DMS79 (cell line): ENCODE measurements at regions not wholly inside any gene's neighbourhood (a gene's known extent, or its start where the extent isn't known, plus 50 kb on each side); places are given as distances from the start of the nearest gene placed in this dataset.
"Not testable (repeated sequence)": the region's sequence is repeated elsewhere in the genome, so short reads cannot be mapped to it uniquely, and the experiment has no call there.

Experiments
- DNase-seq: peaks from one replicate; lab custom pipeline; 2025; lab: John Stamatoyannopoulos, UW

DNA sequence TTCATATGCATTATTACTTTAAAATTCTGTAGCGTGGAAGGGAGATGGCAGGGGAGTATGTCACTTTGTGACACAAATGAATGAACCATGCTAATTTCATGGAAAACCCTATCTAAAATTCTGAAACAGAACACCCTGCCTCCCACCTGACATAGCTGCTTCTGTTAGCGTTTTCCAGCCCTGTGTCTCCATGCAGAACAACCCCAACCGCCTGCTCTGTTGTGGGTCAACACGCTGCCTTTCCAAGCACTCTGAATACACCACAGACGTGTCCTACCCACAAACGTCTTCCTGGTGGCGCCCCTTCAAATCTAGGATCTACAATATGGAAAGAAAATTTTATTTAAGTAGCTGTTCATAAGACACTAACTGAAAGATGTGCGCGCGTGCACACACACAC is 238.6 kb downstream of the TRIML1 start:
- no peak for DNase-seq

DNA sequence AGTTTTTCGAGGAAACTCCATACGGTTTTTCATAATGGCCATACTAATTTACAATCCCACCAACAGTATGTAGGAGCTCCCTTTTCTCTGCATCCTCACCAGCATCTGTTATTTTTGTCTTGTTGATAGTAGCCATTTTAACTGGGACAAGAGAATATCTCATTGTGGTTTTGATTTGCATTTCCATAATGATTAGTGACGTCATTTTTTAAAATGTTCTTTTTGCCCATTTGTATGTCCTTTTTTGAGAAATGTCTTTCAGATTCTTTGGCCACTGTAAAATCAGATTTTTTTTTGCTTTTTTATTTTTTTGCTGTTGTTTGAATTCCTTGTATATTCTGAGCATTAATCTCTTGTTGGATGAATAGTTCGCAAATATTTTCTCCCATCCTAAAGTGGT is 243.9 kb downstream of the TRIML1 start:
- DNase-seq, result no peak

DNA sequence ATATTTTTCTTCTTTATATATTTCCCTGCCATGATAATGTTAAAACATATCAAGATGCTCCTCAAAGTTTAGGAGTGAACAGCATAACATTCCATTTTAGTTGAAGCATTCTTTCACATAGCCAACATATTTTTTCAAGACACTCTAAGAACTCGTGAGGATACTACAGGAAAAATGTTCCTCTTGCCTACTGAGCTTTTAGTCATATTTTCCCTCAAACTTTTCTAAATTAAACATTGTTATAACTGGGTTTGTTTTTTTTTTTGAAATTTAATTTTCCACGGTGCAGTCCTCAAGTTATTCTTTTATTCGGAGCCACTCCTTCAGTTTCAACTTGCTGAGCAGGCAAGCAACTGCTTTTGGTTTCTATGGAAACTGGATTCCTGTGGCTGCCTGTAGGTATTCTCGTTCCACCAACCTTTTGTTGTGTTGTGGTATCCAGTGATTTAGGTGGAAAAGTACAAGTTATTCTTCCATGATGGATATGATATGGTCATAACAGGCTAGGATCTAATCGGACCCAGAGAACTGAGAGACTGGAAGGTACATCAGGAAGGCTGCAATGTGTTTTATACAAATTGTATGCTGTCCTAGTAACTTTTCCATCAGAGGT is 248.0 kb downstream of the TRIML1 start:
- no peak for DNase-seq

DNA sequence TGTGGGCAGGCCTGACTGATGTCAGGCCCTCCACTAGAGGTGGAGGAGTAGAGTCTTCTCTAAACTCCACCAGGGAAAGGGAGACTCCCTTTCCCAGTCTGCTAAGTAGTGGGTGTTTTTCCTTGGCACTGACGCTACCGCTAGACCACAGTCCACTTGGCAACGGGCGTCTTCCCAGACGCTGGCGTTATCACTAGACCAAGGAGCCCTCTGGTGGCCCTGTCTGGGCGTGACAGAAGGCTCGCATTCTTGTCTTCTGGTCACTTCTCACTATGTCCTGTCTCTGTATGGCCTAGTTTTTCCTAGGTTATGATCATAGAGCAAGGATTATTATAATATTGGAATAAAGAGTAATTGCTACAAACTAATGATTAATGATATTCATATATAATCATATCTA is 252.1 kb downstream of the TRIML1 start:
- DNase-seq, result not testable (repeated sequence)

DNA sequence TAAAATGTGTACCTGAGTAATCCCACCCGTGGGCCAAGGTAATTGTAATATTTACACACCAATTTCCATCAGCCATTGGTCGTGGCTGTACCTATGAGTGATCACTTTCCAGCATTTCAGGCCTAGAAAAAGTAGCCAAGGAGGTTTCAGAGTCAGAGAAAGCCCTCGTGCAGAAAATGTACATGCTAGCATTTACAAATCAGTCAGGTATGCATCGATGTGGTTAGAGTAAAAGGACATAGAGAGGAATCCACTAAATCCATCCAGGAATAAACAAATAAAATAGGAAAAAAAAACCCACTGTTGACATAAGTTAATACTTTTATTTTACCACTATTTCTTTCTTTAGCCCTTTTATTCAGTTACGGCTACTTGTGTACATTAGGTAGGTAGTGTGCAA is 256.8 kb downstream of the TRIML1 start:
- no peak for DNase-seq

DNA sequence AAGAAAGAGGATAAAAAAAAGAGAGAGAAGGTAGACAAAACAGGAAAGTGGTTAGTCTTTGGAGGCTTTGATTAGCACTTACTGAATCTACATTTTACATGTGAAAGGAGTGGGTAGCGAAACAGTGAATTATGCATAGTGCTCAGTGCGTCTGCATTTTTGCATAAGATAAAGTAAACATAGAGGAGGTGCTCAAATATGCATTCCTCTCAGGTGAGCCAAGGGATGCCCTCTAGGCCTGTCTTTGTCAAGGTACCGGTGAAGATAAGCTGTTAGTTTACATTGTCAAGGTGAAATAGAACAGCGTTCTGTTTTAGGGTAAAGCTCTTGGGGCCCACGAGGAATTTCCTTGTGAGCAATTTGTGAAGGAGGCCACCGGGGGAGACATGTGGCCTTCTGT is 260.6 kb downstream of the TRIML1 start:
- DNase-seq, result no peak

DNA sequence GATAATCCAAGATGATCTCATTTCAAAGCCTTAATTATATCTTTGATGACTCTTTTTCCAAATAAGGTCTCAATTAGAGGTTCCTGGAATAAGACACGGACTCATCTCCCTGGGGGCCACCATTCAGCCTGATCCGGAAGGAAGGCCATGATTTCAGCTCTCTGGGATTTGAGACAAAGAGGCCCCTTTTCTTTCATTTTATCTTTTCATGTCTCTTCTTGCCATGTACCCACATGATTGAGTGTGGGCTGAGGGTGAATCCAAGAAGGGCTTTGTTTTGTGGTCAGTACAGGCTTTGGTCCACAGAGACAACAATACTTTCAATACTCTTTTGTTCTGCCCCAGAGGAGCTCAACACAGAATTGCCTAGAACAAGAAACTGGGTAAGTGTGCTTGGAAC is 261.2 kb downstream of the TRIML1 start:
- no peak for DNase-seq

DNA sequence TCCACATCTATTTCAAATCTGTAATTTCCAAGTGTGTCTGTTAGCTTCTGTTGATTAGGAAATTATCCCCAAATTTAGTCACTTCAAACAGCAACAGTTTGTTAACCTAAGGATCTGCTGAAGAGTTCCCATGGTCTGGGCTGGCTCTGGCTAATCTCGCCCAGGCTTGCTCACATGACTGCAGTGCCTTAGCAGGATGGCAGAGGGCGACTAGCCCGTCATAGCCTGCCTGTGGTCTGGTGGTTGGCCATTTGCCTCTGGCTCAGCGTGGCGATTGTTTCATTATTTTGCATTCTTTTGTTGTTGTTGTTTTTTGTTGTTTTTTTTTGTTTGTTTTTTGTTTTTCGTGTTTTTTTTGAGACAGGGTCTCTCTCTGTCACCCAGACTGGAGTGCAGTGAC is 264.0 kb downstream of the TRIML1 start:
- no peak for DNase-seq

DNA sequence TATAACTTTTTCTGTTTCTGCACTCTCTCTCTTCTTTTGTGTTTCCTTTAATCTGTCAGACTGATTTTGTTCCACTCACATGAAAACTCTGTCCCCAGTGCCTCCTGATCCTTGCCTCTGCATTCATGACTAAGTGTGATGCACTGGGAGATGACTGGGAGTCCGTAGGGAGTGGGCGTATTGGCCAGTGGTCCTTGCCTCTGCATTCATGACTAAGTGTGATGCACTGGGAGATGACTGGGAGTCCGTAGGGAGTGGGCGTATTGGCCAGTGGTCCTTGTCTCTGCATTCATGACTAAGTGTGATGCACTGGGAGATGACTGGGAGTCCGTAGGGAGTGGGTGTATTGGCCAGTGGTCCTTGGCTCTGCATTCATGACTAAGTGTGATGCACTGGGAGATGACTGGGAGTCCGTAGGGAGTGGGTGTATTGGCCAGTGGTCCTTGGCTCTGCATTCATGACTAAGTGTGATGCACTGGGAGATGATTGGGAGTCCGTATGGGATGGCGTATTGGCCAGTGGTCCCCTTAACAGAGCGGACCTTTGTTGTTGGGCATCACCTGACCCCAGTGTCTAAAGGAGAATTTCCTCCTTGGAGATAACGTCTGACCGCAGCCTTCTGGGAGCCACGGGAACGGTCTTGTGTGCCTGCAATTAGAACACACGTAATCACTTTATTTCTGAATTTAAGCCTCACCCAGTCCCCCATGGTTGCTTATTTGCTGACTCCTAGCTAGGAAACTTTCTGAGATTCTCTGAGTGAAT is 266.0 kb downstream of the TRIML1 start:
- not testable (repeated sequence) for DNase-seq

DNA sequence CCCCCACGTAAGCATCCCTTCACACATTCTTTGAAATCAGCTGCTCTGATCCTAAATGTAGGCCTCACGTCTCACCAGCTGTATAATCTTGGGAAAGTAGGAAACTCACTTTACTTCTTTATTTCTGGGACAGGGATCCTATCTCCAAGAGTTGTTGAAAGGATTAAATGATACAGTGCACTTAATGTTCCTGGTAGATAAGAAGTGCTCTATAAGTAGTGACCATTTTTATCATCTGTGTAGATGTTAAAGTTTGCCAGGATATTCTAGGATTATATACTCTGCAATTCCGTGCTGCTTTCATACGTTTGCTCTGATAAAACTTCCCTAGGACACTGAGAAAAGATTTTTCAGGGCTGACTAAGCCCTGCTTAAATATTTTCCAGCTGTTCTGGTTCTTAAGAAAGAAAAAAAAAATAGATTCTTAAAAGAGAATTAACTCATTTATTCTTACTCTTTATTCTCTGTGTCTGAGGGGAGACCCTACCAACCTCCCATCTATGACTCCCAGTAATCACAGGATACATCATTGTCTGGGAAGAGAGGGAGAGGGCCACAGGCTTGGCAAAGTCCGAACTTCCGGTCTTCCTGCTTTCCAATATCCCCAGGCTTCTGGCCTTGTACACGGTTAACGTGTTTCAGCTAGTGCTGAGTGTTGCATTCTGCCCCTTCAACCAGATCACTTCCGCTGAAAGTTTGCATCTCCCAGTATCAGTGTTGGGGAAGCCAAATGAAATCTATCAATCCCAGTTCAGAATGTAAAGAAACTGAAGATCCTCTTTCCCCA is 269.2 kb downstream of the TRIML1 start:
- DNase-seq, result no peak

DNA sequence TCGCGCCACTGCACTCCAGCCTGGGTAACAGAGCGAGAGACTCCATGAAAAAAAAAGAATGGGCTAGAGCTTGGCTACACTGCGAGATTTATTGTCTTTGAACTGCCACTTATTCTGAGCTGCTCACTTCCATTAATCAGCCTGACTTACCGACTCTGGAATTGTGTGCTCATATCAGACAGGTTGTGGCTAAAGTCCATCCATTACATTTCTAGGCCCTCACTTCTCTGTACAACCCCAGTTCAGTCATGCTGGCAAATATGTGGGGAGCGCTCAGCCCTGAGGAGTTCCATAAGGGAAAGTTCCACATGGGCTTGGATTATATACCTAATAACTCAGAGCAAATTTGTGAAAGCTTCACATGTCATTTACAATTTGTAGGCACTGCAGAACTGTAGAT is 270.6 kb downstream of the TRIML1 start:
- DNase-seq, result no peak

DNA sequence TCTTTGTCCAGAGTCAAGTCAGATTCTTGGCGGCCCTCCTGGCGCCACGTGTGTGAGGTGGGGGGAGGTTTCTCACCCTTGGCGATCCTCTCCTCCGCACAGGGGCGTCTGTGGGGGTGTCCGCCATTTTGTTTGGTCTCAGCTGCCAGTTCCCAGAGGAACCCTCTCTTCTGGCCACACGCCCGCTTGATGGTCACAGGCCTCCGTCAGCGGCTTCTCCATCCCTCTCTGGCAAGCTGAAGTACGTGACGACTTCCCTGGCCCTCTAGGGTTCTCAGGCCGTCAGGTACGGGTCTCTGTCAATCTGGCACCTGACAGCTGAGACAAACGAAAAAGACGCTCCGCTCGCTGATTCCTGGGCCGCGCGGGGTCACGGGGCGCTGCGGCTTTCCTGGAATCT is 272.6 kb downstream of the TRIML1 start:
- no peak for DNase-seq

DNA sequence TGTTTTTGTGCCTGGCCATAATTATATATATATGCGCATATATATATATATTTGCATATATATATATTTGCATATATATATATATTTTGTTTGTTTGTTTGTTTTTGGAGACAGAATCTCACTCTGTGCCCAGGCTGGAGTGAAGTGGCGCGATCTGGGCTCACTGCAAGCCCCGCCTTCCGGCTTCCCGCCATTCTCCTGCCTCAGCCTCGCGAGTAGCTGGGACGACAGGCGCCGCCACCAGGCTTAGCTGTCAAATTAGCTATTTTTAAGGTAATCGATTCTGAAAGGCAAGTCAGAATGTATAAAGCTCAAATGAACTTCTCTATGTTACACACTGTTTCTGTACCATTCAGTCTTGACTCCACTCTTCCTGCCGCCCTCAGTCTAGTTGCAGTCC is 273.3 kb downstream of the TRIML1 start:
- DNase-seq, result no peak

DNA sequence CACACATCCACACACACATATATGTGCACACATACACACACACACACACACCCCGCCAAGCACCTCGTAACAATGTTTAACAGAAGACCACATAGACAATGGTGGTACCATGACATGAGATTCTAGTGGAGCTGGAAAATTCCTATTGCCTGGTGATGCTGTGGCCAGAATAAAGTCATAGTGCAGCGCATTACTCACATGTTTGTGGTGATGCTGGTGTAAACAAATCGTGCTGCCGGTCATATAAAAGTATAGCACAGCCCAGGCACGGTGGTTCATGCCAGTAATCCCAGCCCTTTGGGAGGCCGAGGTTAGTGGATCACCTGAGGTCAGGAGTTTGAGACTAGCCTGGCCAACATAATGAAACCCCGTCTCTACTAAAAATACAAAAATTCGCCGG is 275.2 kb downstream of the TRIML1 start:
- DNase-seq, result no peak

DNA sequence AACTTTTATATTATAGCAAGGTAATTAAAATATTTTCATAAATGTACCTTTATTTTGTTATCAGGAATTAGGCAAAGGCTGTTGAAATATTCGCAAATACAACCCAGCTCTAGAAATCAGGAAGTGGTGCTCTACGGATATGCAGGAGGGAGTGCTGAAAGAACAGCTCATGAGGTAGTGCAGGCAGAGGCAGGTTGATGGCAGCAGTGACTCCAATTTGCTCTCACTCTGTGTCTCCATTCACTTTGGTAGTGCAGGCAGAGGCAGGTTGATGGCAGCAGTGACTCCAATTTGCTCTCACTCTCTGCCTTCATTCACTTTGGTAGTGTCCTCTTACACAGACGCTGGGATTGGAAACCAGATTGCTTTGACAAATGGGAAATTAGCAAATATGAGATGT is 277.9 kb downstream of the TRIML1 start:
- no peak for DNase-seq

DNA sequence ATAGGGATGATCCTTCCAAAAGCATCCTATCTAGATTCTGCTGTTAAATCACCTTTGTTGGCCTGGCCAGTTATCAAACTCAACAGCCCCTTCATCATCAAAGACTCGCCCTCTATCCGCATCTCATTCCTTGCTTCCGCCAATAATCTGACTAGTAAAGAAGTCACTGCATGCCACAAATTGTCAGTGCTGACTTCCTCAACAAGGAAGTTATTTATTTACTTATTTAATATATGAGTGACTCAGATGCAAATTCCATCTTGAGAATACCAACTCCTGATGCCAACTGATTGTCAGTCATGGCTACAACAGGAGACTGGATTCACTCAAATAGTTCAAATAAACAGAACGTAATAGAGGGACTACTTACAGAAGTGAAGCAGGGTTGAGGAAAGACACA is 283.8 kb downstream of the TRIML1 start:
- no peak for DNase-seq

DNA sequence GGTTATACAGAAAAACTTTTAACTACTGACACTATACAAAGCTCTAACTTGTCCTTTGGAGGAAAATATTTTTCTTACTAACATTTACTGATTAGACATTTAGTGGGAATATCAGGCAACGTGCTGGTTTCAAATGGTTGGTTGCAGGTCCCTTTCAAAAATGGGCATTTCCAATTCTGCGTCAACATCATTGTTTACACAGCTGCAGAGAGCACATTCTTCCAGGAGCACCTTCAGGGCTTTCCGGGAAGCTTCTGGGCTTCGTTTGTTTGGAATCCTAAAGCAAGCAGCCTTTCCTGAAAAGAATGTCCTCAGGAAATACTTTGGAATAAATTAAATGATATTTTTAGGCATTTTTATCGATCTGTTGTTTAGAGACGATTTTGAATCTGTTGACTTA is 289.7 kb downstream of the TRIML1 start:
- no peak for DNase-seq

DNA sequence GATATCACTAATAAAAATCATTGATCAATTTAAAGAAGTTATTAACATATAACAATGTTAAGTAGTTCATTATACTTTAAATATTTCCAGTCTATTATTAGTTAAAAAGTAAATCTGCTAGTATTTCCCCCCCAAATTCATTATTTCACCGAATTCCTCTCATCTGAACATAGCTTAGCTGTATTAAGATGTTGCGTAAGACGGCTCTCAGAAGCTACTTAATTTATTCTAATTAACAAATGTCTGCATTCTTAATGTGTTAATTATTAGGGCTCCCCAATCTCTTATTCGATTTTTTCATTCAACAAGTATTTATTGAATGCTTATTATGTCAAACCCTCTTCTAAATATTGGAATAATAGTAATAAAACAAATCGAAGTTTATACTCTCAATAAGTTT is 290.7 kb downstream of the TRIML1 start:
- DNase-seq, result no peak

DNA sequence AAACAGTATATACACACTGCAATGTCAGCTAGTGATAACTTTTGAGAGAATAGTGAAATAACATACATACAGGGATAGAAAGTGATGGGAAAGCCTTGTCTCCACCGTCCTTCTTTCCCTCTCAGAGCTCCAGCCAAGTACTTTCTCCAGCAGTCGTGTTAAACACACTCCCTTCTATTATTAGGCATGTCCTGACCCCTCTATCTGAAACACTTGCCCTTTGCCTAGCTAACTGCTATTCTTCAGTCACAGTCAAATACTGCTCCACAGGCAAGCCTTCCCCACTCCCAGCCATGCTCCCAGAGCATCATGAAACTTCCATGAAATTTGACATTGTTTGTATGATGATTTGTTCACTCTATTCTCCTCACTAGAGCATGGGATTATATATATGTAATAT is 291.1 kb downstream of the TRIML1 start:
- DNase-seq, result no peak

DNA sequence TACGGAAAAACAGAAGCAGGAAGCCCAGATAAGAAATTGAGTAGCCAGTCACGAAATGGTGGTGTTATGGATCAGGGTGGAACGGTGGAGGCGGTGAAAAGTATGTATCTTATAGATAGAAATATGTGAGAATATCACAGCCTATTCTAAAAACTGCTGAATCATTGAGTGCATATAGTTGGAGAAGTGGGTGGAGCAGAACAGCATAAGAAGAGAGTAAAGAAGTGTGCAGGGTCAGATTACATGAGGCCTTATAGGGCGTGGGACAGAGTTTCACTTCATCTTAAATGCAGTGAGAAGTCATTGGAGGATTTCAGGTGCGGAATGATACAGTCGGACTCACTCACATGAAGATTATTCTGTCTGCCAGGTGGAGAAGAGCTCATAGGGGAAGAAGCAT is 293.1 kb downstream of the TRIML1 start:
- DNase-seq, result no peak

DNA sequence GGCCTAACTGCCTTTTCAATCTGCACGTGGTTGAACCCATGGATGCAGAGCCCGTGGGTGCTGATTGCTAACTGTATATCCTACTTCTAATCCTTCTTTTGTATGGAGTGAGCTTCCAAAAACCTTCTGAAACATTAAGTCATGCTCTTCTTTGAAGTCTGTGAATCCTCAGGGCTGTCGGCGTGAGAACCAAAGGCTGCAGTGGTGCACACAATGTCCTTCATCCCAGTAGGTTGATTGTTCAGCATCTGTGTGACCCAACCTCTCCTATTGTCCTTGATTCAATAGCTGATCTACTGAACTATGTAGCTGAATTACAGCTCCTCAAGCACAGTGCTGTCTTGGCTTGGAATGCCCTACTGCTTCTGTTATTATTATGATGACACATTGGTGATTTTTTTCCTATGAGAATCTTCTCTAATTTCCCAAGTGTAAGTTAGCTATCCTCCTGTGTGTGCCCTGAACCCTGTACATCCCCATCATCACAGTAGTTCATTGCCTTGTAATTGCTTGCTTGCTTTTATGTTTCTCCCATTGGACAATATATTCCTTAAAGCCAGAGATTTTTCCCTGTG is 294.6 kb downstream of the TRIML1 start:
- no peak for DNase-seq

DNA sequence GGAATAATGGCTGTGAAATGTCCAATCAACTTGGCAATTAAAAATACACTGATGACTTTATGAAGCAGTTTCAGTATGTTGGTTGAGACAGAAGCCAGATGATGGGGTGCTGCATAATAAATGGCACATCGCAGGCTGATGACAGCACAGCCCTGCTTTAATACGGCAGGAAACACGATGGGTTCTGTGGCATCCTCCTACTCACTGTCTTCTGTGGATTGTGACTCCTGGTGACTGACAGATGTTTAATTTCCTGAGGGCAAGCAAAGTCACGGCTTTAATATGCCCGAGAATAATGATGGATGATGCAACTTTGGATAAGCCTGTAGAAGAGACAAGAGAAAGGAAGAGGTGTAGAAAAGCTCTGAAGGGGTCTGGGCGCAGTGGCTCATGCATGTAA is 295.4 kb downstream of the TRIML1 start:
- no peak for DNase-seq

DNA sequence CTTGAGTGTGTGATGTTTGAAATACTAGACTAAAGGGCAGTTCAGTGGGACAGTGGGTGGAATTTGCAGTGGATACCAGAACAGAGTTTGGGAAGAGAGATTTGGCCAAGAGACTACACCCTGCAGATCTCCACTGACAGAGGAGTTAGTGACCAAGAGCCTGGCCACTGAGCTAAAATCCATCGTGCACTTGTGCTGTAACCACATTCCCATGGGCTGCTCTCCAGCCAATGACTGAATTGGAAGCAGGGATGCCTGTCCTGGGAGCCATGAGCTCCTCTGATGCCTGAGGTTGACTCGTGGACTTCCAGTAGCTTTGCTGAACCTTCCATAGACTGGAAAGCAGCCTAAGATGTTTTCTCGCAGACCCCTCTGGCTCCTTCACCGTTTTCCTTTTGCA is 296.1 kb downstream of the TRIML1 start:
- no peak for DNase-seq
